ENCODE measurements at regions not wholly inside any gene's neighbourhood (a gene's known extent, or its start where the extent isn't known, plus 50 kb on each side); places are given as distances from the start of the nearest gene placed in this dataset.
A peak's percentile ranks its signal among the peaks of the same experiment; 100 is the strongest.

- TF ChIP-seq CTCF (IDR thresholded peaks at IDR 0.05; ENCODE audit: insufficient read depth, missing control alignments), result no peak
- FAIRE-seq (no peak), DNase-seq (ENCODE audit: insufficient read length, low spot score) (no peak)
Measured at GRCh38 chr4:55753856-55754255, 65.7 kb upstream of the EXOC1L start.

GRCh38 chr4:55754754-55755350, 64.7 kb upstream of the EXOC1L start:
- FAIRE-seq (no peak), DNase-seq (ENCODE audit: insufficient read length, low spot score) (no peak)
- no peak for TF ChIP-seq CTCF (IDR thresholded peaks at IDR 0.05; ENCODE audit: insufficient read depth, missing control alignments)

- no peak for TF ChIP-seq CTCF (IDR thresholded peaks at IDR 0.05; ENCODE audit: insufficient read depth, missing control alignments)
- FAIRE-seq, result no peak
- DNase-seq (ENCODE audit: insufficient read length, low spot score), result no peak
Measured at GRCh38 chr4:55756208-55756607, 63.4 kb upstream of the EXOC1L start.

GRCh38 chr4:55757356-55757952, 62.1 kb upstream of the EXOC1L start:
- FAIRE-seq (no peak), DNase-seq (ENCODE audit: insufficient read length, low spot score) (no peak)
- TF ChIP-seq CTCF (IDR thresholded peaks at IDR 0.05; ENCODE audit: insufficient read depth, missing control alignments), result no peak

GRCh38 chr4:55758066-55758465, 61.5 kb upstream of the EXOC1L start:
- DNase-seq (ENCODE audit: insufficient read length, low spot score) (no peak), FAIRE-seq (no peak)

GRCh38 chr4:55758570-55758969, 61.0 kb upstream of the EXOC1L start:
- TF ChIP-seq CTCF (IDR thresholded peaks at IDR 0.05; ENCODE audit: insufficient read depth, missing control alignments), result no peak
- DNase-seq (ENCODE audit: insufficient read length, low spot score), result no peak
- FAIRE-seq, result no peak

More at GRCh38 chr4:55758066-55758465, 61.5 kb upstream of the EXOC1L start:
- no peak for TF ChIP-seq CTCF (IDR thresholded peaks at IDR 0.05; ENCODE audit: insufficient read depth, missing control alignments)

- no peak for DNase-seq (ENCODE audit: insufficient read length, low spot score)
- no peak for TF ChIP-seq CTCF (IDR thresholded peaks at IDR 0.05; ENCODE audit: insufficient read depth, missing control alignments)
- peak; percentile 81 for FAIRE-seq
Measured at GRCh38 chr4:55762819-55763218, 56.8 kb upstream of the EXOC1L start.

Data from D721Med (cell line).